GM21390 (cell line): ENCODE measurements at regions not wholly inside any gene's neighbourhood (a gene's known extent, or its start where the extent isn't known, plus 50 kb on each side); places are given as distances from the start of the nearest gene placed in this dataset.

Experiments
- ATAC-seq: cut with Tn5 transposase; IDR thresholded peaks from one replicate; pipeline ENCODE4 v1.9.1; 2021; ENCODE audit not compliant: unreplicated experiment

- no peak for ATAC-seq
These were observed 301.2 kb upstream of the E2F7 start for GRCh38 chr12:77366616-77367015.

DNA sequence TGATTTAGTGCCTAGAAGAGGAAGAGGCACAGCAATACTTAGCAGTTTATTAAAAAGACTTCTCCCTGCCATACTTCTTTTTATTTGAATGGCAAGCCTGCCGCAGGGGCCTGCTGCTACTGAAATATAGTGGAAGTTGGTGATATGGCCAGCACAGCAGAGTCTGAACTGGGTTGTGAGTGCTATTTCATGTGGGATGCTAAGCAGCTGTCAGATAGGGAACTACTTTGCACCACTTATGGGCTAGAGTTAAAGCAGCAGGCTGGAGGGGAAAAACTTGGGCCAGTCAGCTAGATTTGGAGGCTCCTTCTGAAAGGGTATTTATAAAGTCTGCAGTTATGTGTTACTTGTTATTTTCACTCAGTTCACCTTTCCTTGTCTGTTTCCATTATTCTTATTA, 299.0 kb upstream of the E2F7 start:
- no peak for ATAC-seq

- ATAC-seq: no peak
These were observed 297.3 kb upstream of the E2F7 start for GRCh38 chr12:77362509-77363210.

- ATAC-seq: no peak
These were observed 292.3 kb upstream of the E2F7 start for GRCh38 chr12:77357655-77358054.

- ATAC-seq: no peak
These were observed 289.5 kb upstream of the E2F7 start for GRCh38 chr12:77354766-77355362.

DNA sequence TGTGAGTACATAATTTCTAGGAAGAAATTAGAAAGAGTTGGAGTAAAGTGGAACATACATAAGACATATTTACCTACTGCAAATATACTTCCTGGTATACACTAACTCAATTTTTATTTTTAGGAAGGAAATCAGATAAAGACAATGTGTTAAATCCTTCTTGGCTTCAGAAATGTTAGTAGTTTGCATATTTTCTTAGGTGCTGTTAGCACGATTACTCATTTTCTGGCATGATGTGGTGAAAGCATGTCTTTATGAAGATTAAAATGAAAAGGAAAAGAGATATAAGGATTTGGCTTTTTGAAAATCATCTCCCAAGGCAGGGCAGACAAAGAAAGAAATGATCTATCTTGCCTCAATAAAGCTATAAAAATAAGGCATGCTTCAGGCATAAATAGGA, 287.6 kb upstream of the E2F7 start:
- no peak for ATAC-seq

GRCh38 chr12:77351860-77352259, 286.5 kb upstream of the E2F7 start:
- ATAC-seq: no peak

DNA sequence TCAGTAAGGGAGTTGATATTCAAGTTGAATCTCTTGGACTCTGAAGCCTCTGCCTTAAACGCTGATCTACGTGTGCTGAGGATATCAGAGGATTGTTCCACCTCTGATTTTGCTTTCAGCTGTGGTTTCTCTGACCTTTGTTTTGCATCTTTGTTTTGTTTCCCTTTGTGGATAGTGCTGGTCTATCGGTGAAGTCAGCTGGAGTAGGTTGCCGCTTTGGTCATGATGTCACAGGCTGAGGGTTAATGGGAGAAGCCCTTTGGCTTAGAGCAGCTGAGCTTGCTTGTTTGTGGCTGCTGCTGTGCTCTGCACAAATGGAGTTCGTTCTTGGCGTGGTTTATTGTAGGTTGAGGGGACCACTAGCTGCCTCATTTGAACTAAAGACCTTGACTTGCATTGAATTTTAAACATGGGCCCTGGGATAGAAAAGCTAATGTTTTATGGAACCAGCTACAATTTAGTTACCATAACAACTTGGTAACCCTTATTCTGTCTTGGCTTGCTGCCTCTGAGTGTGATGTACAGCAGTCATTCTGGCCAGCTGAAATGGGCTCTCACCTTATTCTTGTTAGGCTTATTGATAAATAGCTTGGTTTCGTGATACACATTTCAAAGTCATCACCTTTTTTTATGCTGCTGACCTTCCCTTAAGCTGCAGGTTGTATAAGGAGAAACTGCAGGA, 284.5 kb upstream of the E2F7 start:
- no peak for ATAC-seq

DNA sequence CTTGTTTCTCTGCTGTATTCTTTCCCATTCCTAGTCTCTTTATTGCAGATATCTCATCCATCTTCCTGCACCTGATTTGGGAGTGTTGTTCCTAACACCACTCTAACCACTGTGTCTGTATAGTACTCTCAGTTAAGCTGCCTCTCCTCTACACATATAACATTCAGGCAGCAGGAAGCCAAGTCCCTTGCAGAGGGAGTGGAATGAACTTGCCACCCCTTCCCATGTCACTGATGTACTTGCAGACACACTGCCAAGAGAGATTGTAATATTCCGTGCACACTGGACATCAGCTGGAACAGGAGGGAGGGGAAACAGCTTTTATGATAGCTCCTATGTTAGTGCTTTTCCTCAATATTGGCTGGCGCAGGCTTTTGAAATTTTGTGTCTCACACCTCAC, 281.6 kb upstream of the E2F7 start:
- no peak for ATAC-seq

- no peak for ATAC-seq
These were observed 280.0 kb upstream of the E2F7 start for GRCh38 chr12:77345336-77345735.

DNA sequence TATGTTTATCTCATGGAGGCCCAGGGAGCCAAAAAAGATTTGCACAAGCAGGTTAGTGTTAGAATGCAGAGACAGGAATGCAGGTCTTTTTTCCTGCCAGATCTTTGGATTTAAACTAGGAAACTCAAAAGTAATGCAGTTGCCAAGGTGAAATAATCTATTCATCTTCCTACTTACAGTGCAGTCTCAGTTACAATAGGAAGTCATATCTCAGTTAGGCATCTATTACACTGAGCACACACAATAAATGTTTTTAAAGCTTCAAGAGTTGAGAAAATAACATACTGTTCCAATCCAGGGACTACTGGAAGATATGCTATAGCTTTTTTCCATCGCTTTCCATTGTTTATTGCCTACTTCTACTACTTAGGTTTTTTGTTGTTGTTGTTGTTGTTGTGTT, 279.3 kb upstream of the E2F7 start:
- no peak for ATAC-seq

GRCh38 chr12:77343291-77343690, 277.9 kb upstream of the E2F7 start:
- no peak for ATAC-seq

DNA sequence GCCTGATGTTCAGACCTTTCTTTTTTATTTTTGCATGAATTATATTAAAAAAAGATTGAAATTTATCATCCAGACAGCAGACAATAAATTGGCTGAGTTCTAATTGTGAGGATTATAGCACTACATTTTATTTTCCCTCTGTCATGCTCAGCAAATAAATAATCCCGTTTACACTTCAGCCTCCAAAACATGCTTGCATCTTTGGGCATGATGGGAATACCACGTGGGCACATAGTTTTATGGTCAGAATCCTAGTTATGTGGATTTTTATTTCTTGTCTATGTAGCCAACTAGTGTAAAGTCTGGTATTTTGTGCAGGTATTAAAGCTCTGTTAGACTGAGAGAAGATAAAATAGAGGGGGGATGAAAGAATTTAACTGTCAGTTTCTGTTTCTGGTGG, 276.9 kb upstream of the E2F7 start:
- ATAC-seq: no peak

DNA sequence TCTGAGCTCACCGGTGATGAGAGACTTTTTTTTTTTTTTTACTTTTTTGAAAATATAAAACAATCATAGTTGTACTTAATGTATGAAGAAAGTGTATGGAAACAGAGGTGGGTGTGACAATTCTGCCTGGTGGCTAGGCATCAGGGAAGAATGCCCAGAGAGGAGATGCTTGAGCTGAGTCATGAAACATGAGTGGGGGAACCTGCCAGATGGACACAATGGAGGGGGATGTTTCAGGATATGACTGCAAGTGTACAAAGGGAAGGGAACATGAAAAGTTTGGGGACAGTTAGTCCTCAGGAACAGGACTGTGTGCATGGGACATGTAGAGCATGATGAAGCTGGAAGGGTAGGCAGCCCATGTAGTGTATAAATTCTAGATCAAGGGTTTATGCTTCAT, 274.2 kb upstream of the E2F7 start:
- no peak for ATAC-seq

GRCh38 chr12:77337362-77337761, 272.0 kb upstream of the E2F7 start:
- no peak for ATAC-seq

- ATAC-seq: no peak
These were observed 269.4 kb upstream of the E2F7 start for GRCh38 chr12:77334806-77335205.

DNA sequence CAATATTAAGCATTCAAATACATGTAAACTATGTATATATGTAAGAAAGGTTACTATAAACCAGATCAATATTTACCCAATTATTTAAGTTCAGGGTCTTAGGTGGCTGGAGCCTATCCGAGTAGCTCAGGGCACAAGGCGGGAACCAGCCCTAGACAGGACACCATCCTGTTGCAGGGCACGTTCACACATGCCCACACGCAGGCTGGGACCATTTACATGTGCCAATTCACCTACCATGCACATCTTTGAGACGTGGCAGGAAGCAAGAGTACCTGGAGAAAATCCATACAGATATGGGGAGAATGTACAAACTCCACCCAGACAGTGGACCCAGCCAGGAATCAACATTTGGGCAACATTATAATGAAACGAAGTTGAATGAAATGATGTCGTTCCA, 263.0 kb upstream of the E2F7 start:
- ATAC-seq: no peak

- no peak for ATAC-seq
These were observed 260.3 kb upstream of the E2F7 start for GRCh38 chr12:77325511-77326236.

DNA sequence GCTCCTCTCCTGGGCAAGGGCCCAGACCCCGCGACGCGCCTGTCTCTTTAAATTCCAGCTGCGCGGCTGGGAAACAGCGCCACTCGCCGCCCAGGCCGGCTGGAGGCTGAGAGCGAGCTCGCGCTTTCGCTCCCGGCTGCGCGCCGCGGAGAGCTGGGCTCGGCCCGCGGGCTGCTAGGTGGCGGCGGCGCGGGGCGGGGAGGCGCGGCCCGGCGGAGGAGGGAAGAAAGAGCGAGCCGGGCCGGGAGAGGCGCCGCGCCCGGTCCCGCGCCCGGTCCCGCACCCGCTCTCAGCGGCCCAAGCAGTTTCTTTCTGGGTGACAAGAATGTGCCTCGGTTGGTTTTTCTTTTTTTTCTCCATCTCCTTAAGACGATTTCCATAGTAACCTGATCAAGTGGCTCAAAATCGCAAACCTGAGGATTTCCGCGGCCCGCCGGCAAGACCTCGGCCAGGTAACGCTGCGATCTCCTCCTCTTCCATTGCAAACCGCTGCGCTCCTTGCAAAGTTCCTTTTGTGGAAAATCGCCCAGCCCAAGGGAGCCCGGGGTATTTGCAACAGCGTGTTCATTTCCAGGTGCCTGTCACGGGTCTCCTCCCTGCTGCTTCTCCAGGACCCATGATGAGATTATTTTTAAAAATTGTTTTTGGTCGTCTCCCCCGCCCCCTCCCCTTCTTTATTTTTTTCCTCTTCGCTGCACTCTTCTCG, 259.5 kb upstream of the E2F7 start:
- ATAC-seq: peak; percentile 96

DNA sequence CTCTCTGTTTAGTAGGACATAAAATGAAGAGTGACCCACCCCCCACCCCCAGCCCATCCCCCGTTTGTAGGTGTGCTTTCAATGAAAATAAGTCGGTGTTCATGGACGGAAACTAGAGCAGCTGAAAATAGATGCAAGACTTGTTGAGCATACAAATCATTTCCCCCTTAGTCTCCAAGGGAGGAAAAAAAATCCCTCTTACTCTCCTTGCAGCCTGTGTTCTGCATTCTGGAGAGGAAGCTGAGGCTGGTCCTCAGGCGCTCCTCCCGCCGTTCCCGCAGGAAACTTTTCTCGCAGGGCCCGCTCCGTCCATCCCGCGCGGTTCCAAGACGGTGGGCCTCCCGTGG, 259.0 kb upstream of the E2F7 start:
- no peak for ATAC-seq

- no peak for ATAC-seq
These were observed 258.5 kb upstream of the E2F7 start for GRCh38 chr12:77323788-77324415.
